SK-N-SH (cell line): ENCODE measurements at regions not wholly inside any gene's neighbourhood (a gene's known extent, or its start where the extent isn't known, plus 50 kb on each side); places are given as distances from the start of the nearest gene placed in this dataset.

Experiments used
- CTCF ChIP-seq: fragments of 200-600 bp; sonication (generic); IDR thresholded peaks from 2 replicates; pipeline ENCODE4 v1.6.1; 2017; ENCODE audit warnings: antibody characterized with exemption, mild to moderate bottlenecking, moderate library complexity
- MAX ChIP-seq: IDR thresholded peaks from 2 replicates; pipeline ENCODE4 v1.4.0; 2012; ENCODE audit warnings: low read depth
- REST ChIP-seq: IDR thresholded peaks from 2 replicates; pipeline ENCODE4 v1.6.1; 2012; ENCODE audit warnings: mild to moderate bottlenecking, low read depth, low read length, moderate library complexity

GRCh38 chr5:168109441-168109840 lies 182.0 kb upstream of the WWC1 start:
- TF ChIP-seq MAX: no peak
- TF ChIP-seq REST: no peak
- no peak for TF ChIP-seq CTCF
